ENCODE measurements at regions not wholly inside any gene's neighbourhood (a gene's known extent, or its start where the extent isn't known, plus 50 kb on each side); places are given as distances from the start of the nearest gene placed in this dataset.

DNA sequence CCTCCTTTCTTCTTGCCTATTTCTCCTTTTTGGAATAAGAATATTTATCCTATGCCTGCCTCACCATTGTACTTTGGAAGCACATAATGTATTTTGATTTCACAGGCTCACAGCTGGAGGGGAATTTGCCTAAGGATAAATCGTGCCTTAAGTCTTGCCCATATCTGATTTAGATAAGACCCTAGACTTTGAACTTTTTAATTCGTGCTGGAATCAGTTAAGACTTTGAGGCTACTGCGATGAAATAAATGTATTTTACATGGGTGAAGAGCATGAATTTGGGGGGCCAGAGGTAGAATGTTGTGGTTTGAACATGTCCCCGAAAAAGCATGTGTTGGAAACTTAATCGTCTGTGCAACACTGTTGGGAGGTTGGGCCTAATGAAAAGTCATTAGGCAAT is 648.8 kb downstream of the EPHA7 start:
- no peak overlapping the region for H2BK12ac ChIP-seq (ENCODE audit: insufficient read length, low read depth, low read length)
- no peak overlapping the region for H3K4ac ChIP-seq (ENCODE audit: low read depth, low read length)
- H3K18ac ChIP-seq (ENCODE audit: insufficient read length, low read depth, low read length) = no peak overlapping the region
- H3T11ph ChIP-seq (ENCODE audit: low read length) = no peak overlapping the region
- H2BK5ac ChIP-seq (ENCODE audit: insufficient read length, low read length) = no peak overlapping the region
- Mint-ChIP-seq H3K27ac (no peak overlapping the region), H3K4me1 (no peaks in the 10 kb centered on the region), H3K36me3 (ENCODE audit: insufficient read depth in 1 of 3, low read depth in 3 of 3) (no peaks in the 10 kb centered on the region), H3K9me3 (no peaks in the 10 kb centered on the region), H3K4me3 (no peak overlapping the region), H3K27me3 (ENCODE audit: low read depth) (no peaks in the 10 kb centered on the region)
- H4K8ac ChIP-seq (replicated peaks; ENCODE audit: insufficient read length, low read depth, low read length) = no peak overlapping the region
- no peak overlapping the region for H2BK15ac ChIP-seq (ENCODE audit: low read depth, low read length)
- H2BK20ac ChIP-seq (ENCODE audit: low read depth, low read length, poor library complexity, severe bottlenecking) = no peak overlapping the region
- no peaks in the 10 kb centered on the region for H4K20me1 ChIP-seq (ENCODE audit: control insufficient read depth, insufficient read depth, insufficient read length)
- no peak overlapping the region for H2AK5ac ChIP-seq (ENCODE audit: insufficient read length, low read length)
- H3K9ac ChIP-seq (ENCODE audit: extremely low read depth, insufficient read length, low read length) = no peak overlapping the region
- no peak overlapping the region for H4K5ac ChIP-seq (ENCODE audit: insufficient read length, low read depth, low read length)
- H3K79me1 ChIP-seq (ENCODE audit: insufficient read depth, low read depth, low read length, poor library complexity, severe bottlenecking) = no peaks in the 10 kb centered on the region
- no peak overlapping the region for H3K23ac ChIP-seq (ENCODE audit: insufficient read length, low read depth, low read length)
- no peak overlapping the region for H3K14ac ChIP-seq (ENCODE audit: insufficient read depth, low read length)
- H3K4me1 ChIP-seq (ENCODE audit: insufficient read depth, low read length) = no peaks in the 10 kb centered on the region
- H2BK120ac ChIP-seq (ENCODE audit: low read depth, low read length, poor library complexity, severe bottlenecking) = no peak overlapping the region
- H3K23me2 ChIP-seq (ENCODE audit: insufficient read length, low read depth, low read length, poor library complexity, severe bottlenecking) = no peaks in the 10 kb centered on the region
- no peak overlapping the region for H3K4me2 ChIP-seq (ENCODE audit: insufficient read depth, insufficient read length, low read length)
- H3K27me3 ChIP-seq (ENCODE audit: insufficient read depth, low read length) = no peaks in the 10 kb centered on the region
- H4K91ac ChIP-seq (ENCODE audit: insufficient read length, low read depth, low read length) = no peak overlapping the region
- no peak for TF ChIP-seq CTCF (conservative IDR thresholded peaks at IDR 0.05)
- no peaks in the 10 kb centered on the region for H3K9me3 ChIP-seq (ENCODE audit: control insufficient read depth, low read depth, low read length)
- no peak overlapping the region for H3K56ac ChIP-seq (ENCODE audit: insufficient read length, low read depth, low read length)
- no peak overlapping the region for H3K27ac ChIP-seq (ENCODE audit: insufficient read length, low read depth, low read length)
- DNase-seq = no peak
- no peaks in the 10 kb centered on the region for H3K79me2 ChIP-seq (ENCODE audit: insufficient read depth, low read length)
- H2AFZ ChIP-seq (ENCODE audit: low read length) = no peak overlapping the region
- no CpG with 5 or more reads among the region's 5 CpGs for WGBS (ENCODE audit: extremely low coverage, insufficient read length, low lambda C conversion rate)

Data from H9 (cell line).